DMS114 treated with DMSO at 0.1 percent for 48 hours (cell line): ENCODE measurements at regions not wholly inside any gene's neighbourhood (a gene's known extent, or its start where the extent isn't known, plus 50 kb on each side); places are given as distances from the start of the nearest gene placed in this dataset.

ENCODE experiments used
- DNase-seq: peaks from one replicate; lab custom pipeline; 2025; ENCODE audit not compliant: unreplicated experiment; lab: John Stamatoyannopoulos, UW

GRCh38 chr4:89371614-89372013, 64.0 kb upstream of the GPRIN3 start:
- no peak for DNase-seq

GRCh38 chr4:89369581-89369980, 62.0 kb upstream of the GPRIN3 start:
- no peak for DNase-seq

DNA sequence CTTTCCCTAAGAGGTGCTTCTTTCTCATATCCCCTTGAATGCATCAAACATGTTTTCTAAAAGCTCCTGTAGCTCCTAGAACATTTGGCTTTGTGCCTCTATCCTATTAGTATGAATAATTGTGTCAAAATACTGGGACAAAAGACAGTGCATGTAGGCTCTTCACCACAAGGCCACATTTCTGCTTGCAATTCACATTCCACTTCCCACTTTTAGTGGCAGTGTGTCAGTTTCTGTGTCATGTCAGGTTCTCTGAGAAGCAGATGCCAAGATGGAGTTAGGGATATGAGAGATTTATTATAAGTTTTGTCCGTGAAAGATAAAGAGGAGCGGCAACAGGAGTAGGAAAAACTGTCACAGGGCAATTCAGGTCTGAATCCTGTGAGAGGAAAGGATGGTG, 61.3 kb upstream of the GPRIN3 start:
- DNase-seq: no peak

DNA sequence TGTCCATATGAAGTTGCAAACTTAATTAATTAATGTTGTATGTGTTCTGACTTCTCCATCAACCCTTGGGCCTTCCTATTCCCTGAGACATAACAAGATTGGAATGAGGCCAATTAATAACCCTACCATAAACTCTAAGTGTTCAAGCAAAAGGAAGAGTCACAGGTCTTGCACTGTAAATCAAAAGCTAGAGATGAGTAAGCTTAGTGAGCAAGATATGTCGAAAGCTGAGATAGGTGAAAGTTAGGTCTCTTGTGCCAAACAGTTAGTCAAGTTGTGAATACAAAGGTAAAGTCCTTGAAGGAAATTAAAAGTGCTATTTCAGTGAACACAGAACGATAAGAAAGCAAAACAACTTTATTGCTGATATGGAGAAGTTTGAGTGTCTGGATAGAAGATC, 58.2 kb upstream of the GPRIN3 start:
- DNase-seq: no peak

- no peak for DNase-seq
Observed at GRCh38 chr4:89365375-89365774, 57.8 kb upstream of the GPRIN3 start.

- DNase-seq: no peak
Observed at GRCh38 chr4:89364541-89364940, 56.9 kb upstream of the GPRIN3 start.

- no peak for DNase-seq
Observed at GRCh38 chr4:89363786-89364185, 56.2 kb upstream of the GPRIN3 start.

- no peak for DNase-seq
Observed at GRCh38 chr4:89358935-89359638, 51.5 kb upstream of the GPRIN3 start.

- DNase-seq: no peak
Observed at GRCh38 chr4:89357787-89358186, 50.2 kb upstream of the GPRIN3 start.
